Cardiac fibroblast (primary cell): ENCODE measurements at regions not wholly inside any gene's neighbourhood (a gene's known extent, or its start where the extent isn't known, plus 50 kb on each side); places are given as distances from the start of the nearest gene placed in this dataset.

Experiments
- DNase-seq, 2 donors: peaks; one replicate each; pipeline versions ENCODE4 v3.0.0 to v3.0.0-alpha.2; 2010; ENCODE audit warnings: low read depth in 2 of 2
- H3K4me3 ChIP-seq, 2 donors: replicated peaks in 1 of 2; 1 replicate in 1 of 2; 2 replicates in 1 of 2; pipeline ENCODE4 v1.5.1; 2011; ENCODE audit warnings: low read depth in 2 of 2, low read length in 2 of 2, mild to moderate bottlenecking in 2 of 2, moderate library complexity in 1 of 2
- CTCF ChIP-seq: IDR thresholded peaks from one replicate; pipeline ENCODE4 v1.5.1; 2011; ENCODE audit warnings: low read depth, mild to moderate bottlenecking, low read length, inconsistent platforms

- no peak overlapping the region for H3K4me3 ChIP-seq
- DNase-seq: no peak
- TF ChIP-seq CTCF: no peak
Measured at GRCh38 chr12:23446746-23447145, 502.7 kb downstream of the SOX5 start.

- no peak for TF ChIP-seq CTCF
Measured at GRCh38 chr12:23450810-23451209, 498.7 kb downstream of the SOX5 start.

GRCh38 chr12:23455283-23455682 lies 494.2 kb downstream of the SOX5 start:
- no peak for TF ChIP-seq CTCF
- H3K4me3 ChIP-seq: no peak overlapping the region
- no peak for DNase-seq

More at GRCh38 chr12:23450810-23451209, 498.7 kb downstream of the SOX5 start:
- no peak for DNase-seq
- no peak overlapping the region for H3K4me3 ChIP-seq

GRCh38 chr12:23458640-23459039 lies 490.8 kb downstream of the SOX5 start:
- no peak for TF ChIP-seq CTCF
- no peak for DNase-seq
- H3K4me3 ChIP-seq: no peak overlapping the region

- no peak overlapping the region for H3K4me3 ChIP-seq
- no peak for DNase-seq
- no peak for TF ChIP-seq CTCF
Measured at GRCh38 chr12:23462546-23462945, 486.9 kb downstream of the SOX5 start.

- no peak for DNase-seq
- TF ChIP-seq CTCF: no peak
- H3K4me3 ChIP-seq: no peak overlapping the region
Measured at GRCh38 chr12:23463172-23463571, 486.3 kb downstream of the SOX5 start.

- no peak for DNase-seq
- no peak for TF ChIP-seq CTCF
Measured at GRCh38 chr12:23464241-23464812, 485.1 kb downstream of the SOX5 start.

More at GRCh38 chr12:23464241-23464812, 485.1 kb downstream of the SOX5 start:
- no peak overlapping the region for H3K4me3 ChIP-seq
